EL (cell line): ENCODE measurements at regions not wholly inside any gene's neighbourhood (a gene's known extent, or its start where the extent isn't known, plus 50 kb on each side); places are given as distances from the start of the nearest gene placed in this dataset.

Experiments
- DNase-seq: peaks from one replicate; pipeline ENCODE4 v3.0.0-alpha.2; 2016

- DNase-seq, result no peak
Observed at GRCh38 chr2:221675201-221675908, 103.3 kb upstream of the EPHA4 start.

GRCh38 chr2:221674446-221674845 lies 102.3 kb upstream of the EPHA4 start:
- peak; percentile 3 for DNase-seq

DNA sequence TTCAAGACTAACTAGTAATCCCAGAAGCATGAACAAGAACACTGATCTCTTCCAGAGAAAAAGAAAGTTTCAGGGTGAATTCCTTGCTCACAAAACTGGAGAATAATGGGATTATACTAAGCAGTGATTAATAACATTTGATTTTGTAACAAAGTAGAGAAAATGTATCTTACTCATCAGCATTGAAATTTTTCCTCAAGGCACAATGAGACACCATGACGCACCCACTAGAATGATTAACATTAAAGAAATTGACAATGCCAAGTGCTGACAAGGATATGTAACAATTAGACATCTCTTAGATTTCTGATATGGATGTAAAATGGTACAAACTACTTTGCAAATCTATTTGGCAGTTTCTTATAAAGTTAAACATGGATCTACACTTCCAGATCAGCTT lies 101.1 kb upstream of the EPHA4 start:
- DNase-seq, result peak; percentile 48

GRCh38 chr2:221671515-221671914 lies 99.4 kb upstream of the EPHA4 start:
- peak; percentile 79 for DNase-seq

GRCh38 chr2:221662689-221663391 lies 90.7 kb upstream of the EPHA4 start:
- no peak for DNase-seq

DNA sequence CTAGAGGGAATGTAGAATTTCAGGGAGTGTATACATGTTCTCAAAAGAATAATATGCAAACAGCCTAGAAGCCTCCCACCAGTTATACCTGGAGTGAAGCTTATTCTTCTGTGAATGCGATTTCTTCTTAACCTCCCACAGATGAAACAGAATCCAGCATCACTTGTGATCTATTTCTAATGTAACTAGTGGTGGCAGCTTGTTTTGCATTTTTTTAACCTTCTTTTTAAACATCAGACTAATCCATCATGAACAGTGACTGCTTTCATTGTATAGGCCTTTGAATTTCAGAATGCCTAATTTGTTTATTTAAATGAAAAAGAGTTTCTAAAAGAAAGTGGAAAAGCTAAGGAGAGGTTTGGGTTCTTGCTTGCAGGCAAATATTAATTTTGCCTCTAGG lies 85.7 kb upstream of the EPHA4 start:
- no peak for DNase-seq

DNA sequence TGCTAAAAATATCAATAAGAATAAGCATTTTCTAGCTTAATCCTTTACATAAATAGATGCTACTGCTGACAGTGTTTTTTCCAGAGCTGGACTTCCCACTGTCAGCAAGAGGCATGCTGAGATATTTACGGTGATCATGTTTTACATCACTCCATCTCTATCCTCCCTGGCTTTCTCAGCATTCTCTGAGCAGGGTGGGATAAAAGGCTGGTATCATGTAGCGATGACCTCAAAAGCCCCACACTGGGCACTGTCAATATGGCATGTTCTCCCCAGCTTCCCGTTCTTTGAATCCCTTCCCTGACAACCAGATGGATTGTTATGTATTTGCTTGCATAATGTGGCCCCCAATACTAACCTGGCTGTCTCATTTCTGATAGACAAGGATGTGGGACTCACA lies 83.2 kb upstream of the EPHA4 start:
- DNase-seq, result no peak

- no peak for DNase-seq
Observed at GRCh38 chr2:221653182-221653581, 81.1 kb upstream of the EPHA4 start.

- no peak for DNase-seq
Observed at GRCh38 chr2:221649051-221649775, 77.1 kb upstream of the EPHA4 start.

GRCh38 chr2:221642447-221642846 lies 70.3 kb upstream of the EPHA4 start:
- no peak for DNase-seq

- peak; percentile 7 for DNase-seq
Observed at GRCh38 chr2:221641181-221641871, 69.2 kb upstream of the EPHA4 start.

- DNase-seq, result no peak
Observed at GRCh38 chr2:221640686-221641085, 68.6 kb upstream of the EPHA4 start.

- DNase-seq, result no peak
Observed at GRCh38 chr2:221637851-221638250, 65.7 kb upstream of the EPHA4 start.

GRCh38 chr2:221635949-221636348 lies 63.8 kb upstream of the EPHA4 start:
- DNase-seq, result no peak

- peak; percentile 89 for DNase-seq
Observed at GRCh38 chr2:221629468-221629867, 57.4 kb upstream of the EPHA4 start.

DNA sequence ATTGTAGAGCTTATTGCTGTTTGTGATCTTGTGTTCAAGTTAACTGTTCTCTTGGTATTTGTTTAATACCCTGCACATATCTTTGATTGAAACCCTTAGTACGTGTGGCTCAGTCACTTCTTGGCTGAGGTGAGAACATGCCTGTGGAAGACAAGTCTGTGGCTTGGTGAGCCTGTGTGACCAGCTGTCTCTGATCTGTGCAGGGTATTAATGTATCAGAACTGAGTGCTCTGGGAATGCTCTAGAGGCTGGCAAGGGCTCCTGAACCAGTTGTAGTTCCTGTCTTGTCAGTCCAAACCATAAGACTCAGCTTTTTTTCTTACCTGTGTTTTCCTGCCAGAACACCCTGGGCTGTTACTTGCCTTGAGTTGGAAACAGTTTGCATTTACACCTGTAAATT lies 52.4 kb upstream of the EPHA4 start:
- DNase-seq, result no peak
